ENCODE measurements at regions not wholly inside any gene's neighbourhood (a gene's known extent, or its start where the extent isn't known, plus 50 kb on each side); places are given as distances from the start of the nearest gene placed in this dataset.

GRCh38 chr6:140779341-140779740 is 1353.4 kb upstream of the GJE1 start:
- TF ChIP-seq CTCF (IDR thresholded peaks at IDR 0.05; ENCODE audit: insufficient read depth, low read depth, low read length) (no peak), EZH2 (IDR thresholded peaks at IDR 0.05; ENCODE audit: insufficient read depth, low read length) (no peak)
